Endothelial cell of umbilical vein (primary cell): ENCODE measurements at regions not wholly inside any gene's neighbourhood (a gene's known extent, or its start where the extent isn't known, plus 50 kb on each side); places are given as distances from the start of the nearest gene placed in this dataset.
A peak's percentile ranks its signal among the peaks of the same experiment; 100 is the strongest.

Experiments used
- BruUV-seq: library from RNA; stranded (reverse); fragments of 400-500 nt; replicated peaks from 2 replicates; lab custom pipeline; 2021; lab: Mats Ljungman, UMichigan
- CTCF ChIA-PET: fragments of 300-600, 350-600 bp; sonication (Branson Sonifier 250); formaldehyde crosslinking; loops from one replicate; lab custom pipeline; 2021; ENCODE audit warnings: antibody characterized with exemption, inconsistent platforms; lab: Charles Lee
- POLR2A ChIA-PET: fragments of 300-600, 350-600 bp; sonication (Branson Sonifier 250); formaldehyde crosslinking; loops from one replicate; lab custom pipeline; 2021; ENCODE audit warnings: antibody characterized with exemption, inconsistent platforms; lab: Charles Lee
- DNase-seq: peaks from one replicate; pipeline ENCODE4 v3.0.0-alpha.2; 2011; ENCODE audit warnings: low read depth, low spot score
- FAIRE-seq: peaks from 2 replicates; lab custom pipeline; 2011; peaks lifted over from hg19 to GRCh38; lab: Jason Lieb, UNC
- H2AFZ ChIP-seq: 2 replicates; pipeline ENCODE4 v1.6.0; 2012; ENCODE audit warnings: low read depth, low read length, control low read depth, inconsistent platforms
- H3K27ac ChIP-seq: 2 replicates; pipeline ENCODE4 v1.5.1; 2011; ENCODE audit warnings: low read depth, mild to moderate bottlenecking, control low read depth, low read length, moderate library complexity; ENCODE audit not compliant: insufficient read depth
- H3K27me3 ChIP-seq, 2 experiments: 2 replicates each; pipeline versions ENCODE4 v1.6.0 to v1.6.1; 2011; ENCODE audit warnings: low read length in 2 of 2, mixed read lengths in 1 of 2; ENCODE audit not compliant: control insufficient read depth in 2 of 2, insufficient read depth in 2 of 2
- H3K36me3 ChIP-seq, 2 experiments: 2 replicates in 1 of 2; 3 replicates in 1 of 2; pipeline ENCODE4 v1.5.1; 2011; ENCODE audit warnings: low read length in 2 of 2, mild to moderate bottlenecking in 1 of 2, moderate library complexity in 1 of 2; ENCODE audit not compliant: control insufficient read depth in 2 of 2, insufficient read depth in 2 of 2; ENCODE audit errors: extremely low read depth in 1 of 2
- H3K4me1 ChIP-seq: 3 replicates; pipeline ENCODE4 v1.5.1; 2011; ENCODE audit warnings: mild to moderate bottlenecking, low read length; ENCODE audit not compliant: control insufficient read depth, insufficient read depth; ENCODE audit errors: extremely low read depth
- H3K4me2 ChIP-seq: 2 replicates; pipeline ENCODE4 v1.6.1; 2011; ENCODE audit warnings: low read length, control low read depth, mixed read lengths; ENCODE audit not compliant: insufficient read depth
- H3K4me3 ChIP-seq, 3 experiments: fragments of 200-600 bp in 1 of 3; sonication (generic), shearing (Covaris generic) in 1 of 3; replicated peaks in 1 of 3; 2 replicates each; pipeline ENCODE4 v1.5.1; 2011 to 2016; ENCODE audit warnings: control low read depth in 3 of 3, low read length in 3 of 3, mild to moderate bottlenecking in 2 of 3, inconsistent platforms in 1 of 3, low read depth in 1 of 3, moderate library complexity in 1 of 3; ENCODE audit not compliant: insufficient read depth in 1 of 3
- H3K79me2 ChIP-seq: 2 replicates; pipeline ENCODE4 v1.6.0; 2012; ENCODE audit warnings: low read length, inconsistent platforms; ENCODE audit not compliant: control insufficient read depth, insufficient read depth
- H3K9ac ChIP-seq: replicated peaks from 2 replicates; pipeline ENCODE3; 2011; ENCODE audit warnings: low read length, control low read depth; ENCODE audit not compliant: insufficient read depth; ENCODE audit errors: extremely low read depth
- H3K9me1 ChIP-seq: replicated peaks from 3 replicates; pipeline ENCODE4 v1.6.0; 2011; ENCODE audit warnings: mild to moderate bottlenecking, low read length; ENCODE audit not compliant: control insufficient read depth, insufficient read depth; ENCODE audit errors: extremely low read depth
- H3K9me3 ChIP-seq: replicated peaks from 2 replicates; pipeline ENCODE4 v1.5.1; 2012; ENCODE audit warnings: low read length, inconsistent platforms; ENCODE audit not compliant: control insufficient read depth, insufficient read depth
- H4K20me1 ChIP-seq: replicated peaks from 2 replicates; pipeline ENCODE3; 2011; ENCODE audit warnings: mild to moderate bottlenecking, low read length; ENCODE audit not compliant: control insufficient read depth, insufficient read depth; ENCODE audit errors: extremely low read depth
- EZH2 ChIP-seq: IDR thresholded peaks from 2 replicates; pipeline ENCODE4 v1.6.1; 2012; ENCODE audit warnings: borderline replicate concordance, low read depth, mild to moderate bottlenecking, moderate library complexity, low read length, inconsistent platforms; ENCODE audit not compliant: severe bottlenecking
- FOS ChIP-seq: IDR thresholded peaks from 2 replicates; pipeline ENCODE4 v1.6.1; 2011; ENCODE audit warnings: mild to moderate bottlenecking, low read length, moderate library complexity, borderline replicate concordance; ENCODE audit not compliant: insufficient read depth
- GATA2 ChIP-seq: IDR thresholded peaks from 2 replicates; pipeline ENCODE4 v1.7.0; 2011; ENCODE audit warnings: low read depth, mild to moderate bottlenecking, moderate library complexity, mixed read lengths, low read length; ENCODE audit not compliant: insufficient read length, insufficient read depth
- JUN ChIP-seq: IDR thresholded peaks from 2 replicates; pipeline ENCODE4 v1.6.1; 2011; ENCODE audit warnings: borderline replicate concordance, low read depth; ENCODE audit not compliant: insufficient read length, insufficient read depth
- MAX ChIP-seq: IDR thresholded peaks from 2 replicates; pipeline ENCODE4 v1.6.1; 2011; ENCODE audit not compliant: insufficient read depth, insufficient read length
- MYC ChIP-seq: IDR thresholded peaks from one replicate; pipeline ENCODE4 v1.6.1; 2011; ENCODE audit warnings: mild to moderate bottlenecking, low read depth, low read length
- POLR2A ChIP-seq: IDR thresholded peaks from 2 replicates; pipeline ENCODE4 v1.6.1; 2012; ENCODE audit warnings: low read depth, mild to moderate bottlenecking, control low read depth, low read length
- POLR2AphosphoS5 ChIP-seq: IDR thresholded peaks from 2 replicates; pipeline ENCODE4 v1.6.1; 2012; ENCODE audit warnings: low read depth, mild to moderate bottlenecking, control low read depth, low read length, moderate library complexity; ENCODE audit not compliant: insufficient read depth
- dilution Hi-C: fragments of 300-500 bp; cut with MboI; formaldehyde crosslinking; loops from one replicate; pipeline ENCODE4 v1.15.0; 2019; ENCODE audit warnings: low sequenced_read_pairs; ENCODE audit not compliant: extremely low pct_ligation_motif_present
- intact Hi-C: fragments of 100-400 bp; cut with micrococcal nuclease; formaldehyde crosslinking; loops from one replicate; pipeline ENCODE4 v1.10.0; 2022
- TF ChIP-seq, protein P1 (sequence below), 2 donors: IDR thresholded peaks; 1 replicate in 1 of 2; 2 replicates in 1 of 2; pipeline ENCODE4 v1.5.1; 2011; ENCODE audit warnings: low read length in 2 of 2, mild to moderate bottlenecking in 2 of 2, moderate library complexity in 2 of 2, control low read depth in 1 of 2, inconsistent platforms in 1 of 2, low read depth in 1 of 2; ENCODE audit not compliant: insufficient read depth in 1 of 2; ENCODE audit errors: extremely low read depth in 1 of 2

GRCh38 chr7:112970771-112971170 is 115.9 kb downstream of the GPR85 start:
- H3K36me3 ChIP-seq: no peaks in the 10 kb centered on the region
- no peaks in the 10 kb centered on the region for H3K9me1 ChIP-seq
- FAIRE-seq (no peak), DNase-seq (no peak)
- no peaks in the 10 kb centered on the region for H3K79me2 ChIP-seq
- ChIA-PET POLR2A (no interaction called here), CTCF (no interaction called here)
- dilution Hi-C loops: no loop called here
- H3K4me1 ChIP-seq: no peaks in the 10 kb centered on the region
- H3K4me3 ChIP-seq: no peak overlapping the region
- H3K9ac ChIP-seq: no peak overlapping the region
- intact Hi-C loops: no loop called here
- no TSS peak for BruUV-seq
- H4K20me1 ChIP-seq: no peaks in the 10 kb centered on the region
- H2AFZ ChIP-seq: no peak overlapping the region
- peaks cover 0 to 8% of the 10 kb centered on the region in 2 experiments for H3K27me3 ChIP-seq
- no peak for TF ChIP-seq GATA2
- TF ChIP-seq, protein P1, sequence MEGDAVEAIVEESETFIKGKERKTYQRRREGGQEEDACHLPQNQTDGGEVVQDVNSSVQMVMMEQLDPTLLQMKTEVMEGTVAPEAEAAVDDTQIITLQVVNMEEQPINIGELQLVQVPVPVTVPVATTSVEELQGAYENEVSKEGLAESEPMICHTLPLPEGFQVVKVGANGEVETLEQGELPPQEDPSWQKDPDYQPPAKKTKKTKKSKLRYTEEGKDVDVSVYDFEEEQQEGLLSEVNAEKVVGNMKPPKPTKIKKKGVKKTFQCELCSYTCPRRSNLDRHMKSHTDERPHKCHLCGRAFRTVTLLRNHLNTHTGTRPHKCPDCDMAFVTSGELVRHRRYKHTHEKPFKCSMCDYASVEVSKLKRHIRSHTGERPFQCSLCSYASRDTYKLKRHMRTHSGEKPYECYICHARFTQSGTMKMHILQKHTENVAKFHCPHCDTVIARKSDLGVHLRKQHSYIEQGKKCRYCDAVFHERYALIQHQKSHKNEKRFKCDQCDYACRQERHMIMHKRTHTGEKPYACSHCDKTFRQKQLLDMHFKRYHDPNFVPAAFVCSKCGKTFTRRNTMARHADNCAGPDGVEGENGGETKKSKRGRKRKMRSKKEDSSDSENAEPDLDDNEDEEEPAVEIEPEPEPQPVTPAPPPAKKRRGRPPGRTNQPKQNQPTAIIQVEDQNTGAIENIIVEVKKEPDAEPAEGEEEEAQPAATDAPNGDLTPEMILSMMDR (IDR thresholded peaks at IDR 0.05; ENCODE audit: extremely low read depth in 1 of 2, insufficient read depth in 1 of 2, low read depth in 1 of 2, low read length in 2 of 2): peak in 1 of 2 donors; percentile 1
- TF ChIP-seq JUN: no peak
- no peak for TF ChIP-seq MYC
- H3K9me3 ChIP-seq: no peaks in the 10 kb centered on the region
- no peak overlapping the region for H3K27ac ChIP-seq
- no peak overlapping the region for H3K4me2 ChIP-seq

DNA sequence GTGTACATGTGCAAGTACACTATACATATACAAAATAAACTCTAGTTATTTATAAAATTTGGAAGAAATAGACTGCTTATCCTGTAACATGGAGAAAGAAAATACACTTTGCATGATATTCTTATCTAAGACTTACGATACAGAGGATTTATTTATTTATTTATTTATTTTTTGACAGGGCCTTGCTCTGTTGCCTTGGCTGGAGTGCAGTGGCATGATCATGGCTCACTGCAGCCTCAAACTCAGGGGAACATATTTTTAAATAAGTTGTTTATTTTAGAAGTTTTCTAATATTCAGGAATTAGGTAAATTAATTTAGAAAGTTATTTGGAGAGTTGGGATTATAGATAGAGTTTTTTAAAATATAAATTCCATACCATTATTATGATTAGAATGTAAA is 116.7 kb downstream of the GPR85 start:
- CTCF ChIA-PET: no interaction called here

More for the DNA sequence above, 116.7 kb downstream of the GPR85 start:
- Histone ChIP-seq H2AFZ (no peak overlapping the region), H4K20me1 (no peaks in the 10 kb centered on the region), H3K36me3 (no peaks in the 10 kb centered on the region), H3K79me2 (no peaks in the 10 kb centered on the region), H3K9me3 (no peaks in the 10 kb centered on the region), H3K9me1 (no peaks in the 10 kb centered on the region), H3K4me3 (no peak overlapping the region), H3K27me3 (peaks cover 0 to 8% of the 10 kb centered on the region in 2 experiments), H3K4me1 (no peaks in the 10 kb centered on the region), H3K9ac (no peak overlapping the region), H3K27ac (no peak overlapping the region), H3K4me2 (no peak overlapping the region)
- POLR2A ChIA-PET: no interaction called here
- dilution Hi-C loops: no loop called here
- DNase-seq (no peak), FAIRE-seq (no peak)
- BruUV-seq: no TSS peak
- intact Hi-C loops: no loop called here
- no peak for TF ChIP-seq MAX
- no peak for TF ChIP-seq FOS
- TF ChIP-seq EZH2: no peak
- no peak for TF ChIP-seq JUN
- TF ChIP-seq MYC: no peak
- no peak for TF ChIP-seq GATA2
- TF ChIP-seq, protein P1 (IDR thresholded peaks at IDR 0.05; ENCODE audit: extremely low read depth in 1 of 2, insufficient read depth in 1 of 2, low read depth in 1 of 2, low read length in 2 of 2): no peak
- no peak for TF ChIP-seq POLR2A
- TF ChIP-seq POLR2AphosphoS5: no peak
